ENCODE measurements at regions not wholly inside any gene's neighbourhood (a gene's known extent, or its start where the extent isn't known, plus 50 kb on each side); places are given as distances from the start of the nearest gene placed in this dataset.

- H3K4me1 ChIP-seq (ENCODE audit: control insufficient read depth, insufficient read depth, low read length) = peaks cover 4% of the 10 kb centered on the region
- DNase-seq = no peak
- H3K14ac ChIP-seq (replicated peaks; ENCODE audit: low read depth, low read length) = no peak overlapping the region
- no peaks in the 10 kb centered on the region for H3K79me1 ChIP-seq (ENCODE audit: low read depth in 1 of 2, low read length in 2 of 2)
- no peak overlapping the region for H2AFZ ChIP-seq (replicated peaks; ENCODE audit: low read length, poor library complexity)
- no peak overlapping the region for H3K18ac ChIP-seq (ENCODE audit: low read depth, low read length)
- no peak overlapping the region for H3K4me2 ChIP-seq (ENCODE audit: low read depth, low read length)
- H3K27me3 ChIP-seq (ENCODE audit: control insufficient read depth, insufficient read depth, low read length) = no peaks in the 10 kb centered on the region; the same call in 1 of the 2 replicates
- intact Hi-C loops (cut with micrococcal nuclease) = no loop called here
- no peak overlapping the region for H3K23ac ChIP-seq (ENCODE audit: low read depth, low read length)
- no peak overlapping the region for H3K4ac ChIP-seq (ENCODE audit: low read depth, low read length)
- no peak overlapping the region for H2BK15ac ChIP-seq (ENCODE audit: low read depth, low read length)
- H3K9me3 ChIP-seq (ENCODE audit: control insufficient read depth, insufficient read depth, low read length) = no peaks in the 10 kb centered on the region
- no peak overlapping the region for H3K56ac ChIP-seq (ENCODE audit: extremely low read depth, insufficient read depth, low read length)
- in situ Hi-C loops (cut with MboI; ENCODE audit: low sequenced_read_pairs) = no loop called here
- no peak overlapping the region for H2AK9ac ChIP-seq (replicated peaks; ENCODE audit: low read depth, low read length, poor library complexity)
- H4K5ac ChIP-seq (ENCODE audit: low read depth, low read length) = no peak overlapping the region
- no TSS peak for BruUV-seq (replicated peaks)
- no peak overlapping the region for H3K9ac ChIP-seq (ENCODE audit: low read depth, low read length)
- no peak overlapping the region for H4K91ac ChIP-seq (ENCODE audit: insufficient read depth, low read depth, low read length)
- H3K4me3 ChIP-seq (ENCODE audit: insufficient read depth, low read depth, low read length) = no peak overlapping the region
- WGBS, 2 experiments (ENCODE audit: extremely low coverage in 2 of 2, insufficient read length in 1 of 2) = no CpG with 5 or more reads among the region's 3 CpGs
- no peak for TF ChIP-seq NFE2L2 (IDR thresholded peaks at IDR 0.05; ENCODE audit: low read depth, low read length)
- TF ChIP-seq FOS (IDR thresholded peaks at IDR 0.05; ENCODE audit: low read depth, low read length) = no peak
- TF ChIP-seq CTCF (conservative IDR thresholded peaks at IDR 0.05; ENCODE audit: low read depth, low read length) = no peak
- no peak for TF ChIP-seq MXI1 (IDR thresholded peaks at IDR 0.05; ENCODE audit: borderline replicate concordance, low read depth, low read length)
- no peak for TF ChIP-seq MAFK (IDR thresholded peaks at IDR 0.05; ENCODE audit: low read depth, low read length)
- TF ChIP-seq RAD21 (IDR thresholded peaks at IDR 0.05; ENCODE audit: low read length) = no peak
- TF ChIP-seq RCOR1 (IDR thresholded peaks at IDR 0.05; ENCODE audit: insufficient replicate concordance, low read length) = no peak
- TF ChIP-seq USF2 (IDR thresholded peaks at IDR 0.05; ENCODE audit: low read depth, low read length) = no peak
- no peak for TF ChIP-seq MAZ (IDR thresholded peaks at IDR 0.05; ENCODE audit: borderline replicate concordance, low read depth, low read length)
- TF ChIP-seq BHLHE40 (IDR thresholded peaks at IDR 0.05; ENCODE audit: low read depth, low read length) = no peak
- no peak for TF ChIP-seq POLR2A (IDR thresholded peaks at IDR 0.05; ENCODE audit: low read depth, low read length)
- TF ChIP-seq CHD1 (IDR thresholded peaks at IDR 0.05; ENCODE audit: low read depth, low read length) = no peak
- TF ChIP-seq CEBPB (IDR thresholded peaks at IDR 0.05; ENCODE audit: low read depth, low read length) = no peak
- TF ChIP-seq RFX5 (IDR thresholded peaks at IDR 0.05; ENCODE audit: low read depth, low read length) = no peak
- TF ChIP-seq SMC3 (IDR thresholded peaks at IDR 0.05; ENCODE audit: low read depth, low read length) = no peak
- TF ChIP-seq ELK1 (IDR thresholded peaks at IDR 0.05; ENCODE audit: borderline replicate concordance, low read depth, low read length) = no peak
- dilution Hi-C loops (cut with HindIII; ENCODE audit: low sequenced_read_pairs, unreplicated experiment) = no loop called here
- no peaks in the 10 kb centered on the region for H3K36me3 ChIP-seq (ENCODE audit: control insufficient read depth, insufficient read depth, low read length)
- no peak overlapping the region for H2AK5ac ChIP-seq (ENCODE audit: low read depth, low read length)
- H2BK120ac ChIP-seq (ENCODE audit: low read depth, low read length) = no peak overlapping the region
- no peaks in the 10 kb centered on the region for H4K20me1 ChIP-seq (ENCODE audit: insufficient read depth, low read length)
- no peak for ATAC-seq (ENCODE audit: low read depth)
- no peak overlapping the region for H2BK5ac ChIP-seq (ENCODE audit: low read depth, low read length, poor library complexity, severe bottlenecking)
- H3K9me1 ChIP-seq (ENCODE audit: insufficient read depth, low read length) = no peaks in the 10 kb centered on the region
- H2BK20ac ChIP-seq (ENCODE audit: low read depth, low read length) = no peak overlapping the region
- H4K8ac ChIP-seq (ENCODE audit: low read depth in 2 of 2, low read length in 2 of 2) = no peak overlapping the region
- no peak overlapping the region for H3K27ac ChIP-seq (ENCODE audit: insufficient read depth, low read length)
- ChIA-PET POLR2A (ENCODE audit: unreplicated experiment) (no interaction called here), CTCF (no interaction called here)
Observed at GRCh38 chr4:151566053-151566452, 157.1 kb downstream of the FHIP1A start.

Data from IMR-90 (cell line).